Cardiac muscle cell (in vitro differentiated cells and primary cell): ENCODE measurements at regions not wholly inside any gene's neighbourhood (a gene's known extent, or its start where the extent isn't known, plus 50 kb on each side); places are given as distances from the start of the nearest gene placed in this dataset.

Source experiments
- DNase-seq, 2 donors: peaks; one replicate each; pipeline versions ENCODE4 v3.0.0 to v3.0.0-alpha.2; 2010 to 2017; ENCODE audit warnings: low read depth in 1 of 2, low spot score in 1 of 2
- H3K27ac ChIP-seq: fragments of 200-600 bp; sonication (generic); 2 replicates; pipeline ENCODE4 v1.5.1; 2016
- H3K27me3 ChIP-seq: fragments of 200-600 bp; sonication (generic); 2 replicates; pipeline ENCODE4 v1.6.0; 2016; ENCODE audit warnings: control low read depth
- H3K36me3 ChIP-seq: fragments of 200-600 bp; sonication (generic); 2 replicates; pipeline ENCODE4 v1.5.1; 2016; ENCODE audit warnings: control low read depth
- H3K4me1 ChIP-seq: fragments of 200-600 bp; sonication (generic); 2 replicates; pipeline ENCODE4 v1.8.1; 2017; ENCODE audit warnings: low read depth, mild to moderate bottlenecking, mixed run types
- H3K4me3 ChIP-seq: fragments of 200-600 bp; sonication (generic); 2 replicates; pipeline ENCODE4 v1.5.1; 2016; ENCODE audit warnings: mild to moderate bottlenecking
- H3K9me3 ChIP-seq: fragments of 200-600 bp; sonication (generic); 2 replicates; pipeline ENCODE4 v1.5.1; 2017; ENCODE audit warnings: low read depth, mild to moderate bottlenecking, control low read depth
- TF ChIP-seq, protein P1 (sequence below): IDR thresholded peaks from 2 replicates; pipeline ENCODE4 v1.5.1; 2012; ENCODE audit warnings: low read depth, mild to moderate bottlenecking, low read length

GRCh38 chr4:85168234-85168834, 201.8 kb upstream of the WDFY3 start:
- Histone ChIP-seq H3K36me3 (no peaks in the 10 kb centered on the region), H3K4me3 (no peak overlapping the region), H3K4me1 (no peaks in the 10 kb centered on the region), H3K27me3 (no peaks in the 10 kb centered on the region), H3K9me3 (no peaks in the 10 kb centered on the region), H3K27ac (no peak overlapping the region)
- no peak for DNase-seq
- TF ChIP-seq, protein P1, sequence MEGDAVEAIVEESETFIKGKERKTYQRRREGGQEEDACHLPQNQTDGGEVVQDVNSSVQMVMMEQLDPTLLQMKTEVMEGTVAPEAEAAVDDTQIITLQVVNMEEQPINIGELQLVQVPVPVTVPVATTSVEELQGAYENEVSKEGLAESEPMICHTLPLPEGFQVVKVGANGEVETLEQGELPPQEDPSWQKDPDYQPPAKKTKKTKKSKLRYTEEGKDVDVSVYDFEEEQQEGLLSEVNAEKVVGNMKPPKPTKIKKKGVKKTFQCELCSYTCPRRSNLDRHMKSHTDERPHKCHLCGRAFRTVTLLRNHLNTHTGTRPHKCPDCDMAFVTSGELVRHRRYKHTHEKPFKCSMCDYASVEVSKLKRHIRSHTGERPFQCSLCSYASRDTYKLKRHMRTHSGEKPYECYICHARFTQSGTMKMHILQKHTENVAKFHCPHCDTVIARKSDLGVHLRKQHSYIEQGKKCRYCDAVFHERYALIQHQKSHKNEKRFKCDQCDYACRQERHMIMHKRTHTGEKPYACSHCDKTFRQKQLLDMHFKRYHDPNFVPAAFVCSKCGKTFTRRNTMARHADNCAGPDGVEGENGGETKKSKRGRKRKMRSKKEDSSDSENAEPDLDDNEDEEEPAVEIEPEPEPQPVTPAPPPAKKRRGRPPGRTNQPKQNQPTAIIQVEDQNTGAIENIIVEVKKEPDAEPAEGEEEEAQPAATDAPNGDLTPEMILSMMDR, result no peak

- DNase-seq, result no peak
- Histone ChIP-seq H3K36me3 (no peaks in the 10 kb centered on the region), H3K27me3 (no peaks in the 10 kb centered on the region), H3K9me3 (no peaks in the 10 kb centered on the region), H3K27ac (no peak overlapping the region), H3K4me1 (no peaks in the 10 kb centered on the region), H3K4me3 (no peak overlapping the region)
- TF ChIP-seq, protein P1, result no peak
Observed at GRCh38 chr4:85170241-85170640, 203.8 kb upstream of the WDFY3 start.

DNA sequence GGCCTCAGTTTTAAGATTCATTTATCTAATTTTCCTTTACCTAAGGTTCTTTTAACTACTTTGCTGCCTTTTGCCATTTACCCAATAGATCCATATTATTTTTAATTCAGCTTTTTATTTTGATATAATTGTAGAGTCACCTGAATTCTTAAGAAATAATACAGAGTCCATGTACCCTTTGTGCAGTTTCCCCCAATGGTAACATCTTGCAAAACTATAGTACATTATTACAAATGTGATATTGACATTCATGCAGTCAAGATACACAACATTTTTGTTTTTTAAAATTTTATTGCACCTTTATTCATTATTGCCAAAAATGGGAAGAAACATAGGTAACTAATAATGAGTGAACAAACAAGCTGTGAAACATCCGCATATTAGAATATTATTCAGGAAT, 208.7 kb upstream of the WDFY3 start:
- H3K4me1 ChIP-seq, result no peaks in the 10 kb centered on the region
- no peaks in the 10 kb centered on the region for H3K36me3 ChIP-seq
- TF ChIP-seq, protein P1, result no peak
- no peak overlapping the region for H3K4me3 ChIP-seq
- H3K27ac ChIP-seq, result no peak overlapping the region
- no peak for DNase-seq
- no peaks in the 10 kb centered on the region for H3K9me3 ChIP-seq
- H3K27me3 ChIP-seq, result no peaks in the 10 kb centered on the region

GRCh38 chr4:85177092-85177491, 210.6 kb upstream of the WDFY3 start:
- H3K27me3 ChIP-seq, result no peaks in the 10 kb centered on the region
- no peaks in the 10 kb centered on the region for H3K9me3 ChIP-seq
- DNase-seq, result no peak
- no peaks in the 10 kb centered on the region for H3K36me3 ChIP-seq
- H3K4me3 ChIP-seq, result no peak overlapping the region
- H3K4me1 ChIP-seq, result no peaks in the 10 kb centered on the region
- TF ChIP-seq, protein P1, result no peak
- no peak overlapping the region for H3K27ac ChIP-seq

DNA sequence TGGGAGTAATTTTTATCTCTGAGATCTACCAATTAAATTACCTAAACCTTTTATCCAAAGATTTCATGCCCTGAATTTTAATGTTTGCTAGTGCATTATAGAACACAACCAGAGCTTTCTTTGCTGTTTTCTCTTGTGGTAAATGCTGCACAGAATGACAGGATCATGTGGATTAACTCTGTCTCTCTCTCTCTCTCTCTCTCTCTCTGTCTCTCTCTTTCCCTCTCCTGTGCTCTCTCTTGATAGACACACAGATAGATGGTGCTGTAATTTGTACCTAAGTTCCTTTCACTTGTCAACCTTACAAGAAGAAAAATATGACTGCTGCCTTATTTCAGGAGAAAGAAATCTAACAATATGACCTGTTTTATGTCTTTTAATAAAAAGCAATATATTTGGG, 211.2 kb upstream of the WDFY3 start:
- no peaks in the 10 kb centered on the region for H3K9me3 ChIP-seq
- H3K27me3 ChIP-seq, result no peaks in the 10 kb centered on the region
- no peaks in the 10 kb centered on the region for H3K36me3 ChIP-seq
- no peak overlapping the region for H3K4me3 ChIP-seq
- DNase-seq, result no peak
- TF ChIP-seq, protein P1, result no peak
- no peak overlapping the region for H3K27ac ChIP-seq
- no peaks in the 10 kb centered on the region for H3K4me1 ChIP-seq

- Histone ChIP-seq H3K4me1 (no peaks in the 10 kb centered on the region), H3K27me3 (no peaks in the 10 kb centered on the region), H3K36me3 (no peaks in the 10 kb centered on the region), H3K27ac (no peak overlapping the region), H3K9me3 (no peaks in the 10 kb centered on the region), H3K4me3 (no peak overlapping the region)
- no peak for DNase-seq
- TF ChIP-seq, protein P1, result no peak
Observed at GRCh38 chr4:85180533-85180932, 214.0 kb upstream of the WDFY3 start.
